H9 (cell line): ENCODE measurements at regions not wholly inside any gene's neighbourhood (a gene's known extent, or its start where the extent isn't known, plus 50 kb on each side); places are given as distances from the start of the nearest gene placed in this dataset.

Experiments
- DNase-seq: peaks from one replicate; pipeline ENCODE4 v3.0.0-alpha.2; 2017
- H2AFZ ChIP-seq: one replicate; pipeline ENCODE4 v1.6.1; 2013; ENCODE audit warnings: mild to moderate bottlenecking, low read length, control low read depth, moderate library complexity
- H2AK5ac ChIP-seq: 2 replicates; pipeline ENCODE4 v1.6.1; 2013; ENCODE audit warnings: low read length, control low read depth, mixed read lengths; ENCODE audit not compliant: insufficient read length
- H2BK120ac ChIP-seq: one replicate; pipeline ENCODE4 v1.6.1; 2013; ENCODE audit warnings: low read depth, mild to moderate bottlenecking, low read length, control low read depth, inconsistent platforms; ENCODE audit not compliant: poor library complexity, severe bottlenecking
- H2BK12ac ChIP-seq: 2 replicates; pipeline ENCODE4 v1.6.1; 2013; ENCODE audit warnings: low read length, control low read depth, mixed read lengths, low read depth; ENCODE audit not compliant: insufficient read length
- H2BK15ac ChIP-seq: 2 replicates; pipeline ENCODE4 v1.6.1; 2013; ENCODE audit warnings: low read depth, low read length, control low read depth
- H2BK20ac ChIP-seq: one replicate; pipeline ENCODE4 v1.6.1; 2013; ENCODE audit warnings: low read depth, mild to moderate bottlenecking, low read length, control low read depth, inconsistent platforms; ENCODE audit not compliant: poor library complexity, severe bottlenecking
- H2BK5ac ChIP-seq: 2 replicates; pipeline ENCODE4 v1.6.1; 2013; ENCODE audit warnings: low read length, control low read depth, mixed read lengths; ENCODE audit not compliant: insufficient read length
- H3K14ac ChIP-seq: 2 replicates; pipeline ENCODE4 v1.6.1; 2013; ENCODE audit warnings: low read length, control low read depth; ENCODE audit not compliant: insufficient read depth
- H3K18ac ChIP-seq: 2 replicates; pipeline ENCODE4 v1.6.1; 2013; ENCODE audit warnings: low read depth, mild to moderate bottlenecking, mixed read lengths, low read length, control low read depth; ENCODE audit not compliant: insufficient read length
- H3K23ac ChIP-seq: 2 replicates; pipeline ENCODE4 v1.6.1; 2013; ENCODE audit warnings: low read length, control low read depth, mixed read lengths, low read depth; ENCODE audit not compliant: insufficient read length
- H3K23me2 ChIP-seq: 2 replicates; pipeline ENCODE4 v1.6.1; 2013; ENCODE audit warnings: low read depth, mild to moderate bottlenecking, mixed read lengths, low read length, control low read depth; ENCODE audit not compliant: insufficient read length, poor library complexity, severe bottlenecking
- H3K27ac ChIP-seq: 2 replicates; pipeline ENCODE4 v1.5.1; 2013; ENCODE audit warnings: low read length, control low read depth, mixed read lengths, low read depth; ENCODE audit not compliant: insufficient read length
- H3K27me3 ChIP-seq: 2 replicates; pipeline ENCODE4 v1.6.1; 2013; ENCODE audit warnings: low read length, control low read depth, inconsistent platforms; ENCODE audit not compliant: insufficient read depth
- H3K4ac ChIP-seq: 2 replicates; pipeline ENCODE4 v1.6.1; 2013; ENCODE audit warnings: low read depth, mild to moderate bottlenecking, control low read depth, inconsistent platforms, low read length, moderate library complexity
- H3K4me1 ChIP-seq: 2 replicates; pipeline ENCODE4 v1.6.1; 2013; ENCODE audit warnings: low read length, control low read depth, inconsistent platforms; ENCODE audit not compliant: insufficient read depth
- H3K4me2 ChIP-seq: 2 replicates; pipeline ENCODE4 v1.6.1; 2013; ENCODE audit warnings: low read length, control low read depth, mixed read lengths; ENCODE audit not compliant: insufficient read length, insufficient read depth
- H3K56ac ChIP-seq: 2 replicates; pipeline ENCODE4 v1.6.1; 2013; ENCODE audit warnings: low read depth, mild to moderate bottlenecking, mixed read lengths, low read length, control low read depth; ENCODE audit not compliant: insufficient read length
- H3K79me1 ChIP-seq: 2 replicates; pipeline ENCODE4 v1.6.1; 2013; ENCODE audit warnings: low read depth, mild to moderate bottlenecking, moderate library complexity, low read length, control low read depth, inconsistent platforms; ENCODE audit not compliant: insufficient read depth, poor library complexity, severe bottlenecking
- H3K79me2 ChIP-seq: 2 replicates; pipeline ENCODE4 v1.6.1; 2013; ENCODE audit warnings: low read length, control low read depth, inconsistent platforms; ENCODE audit not compliant: insufficient read depth
- H3K9ac ChIP-seq: 2 replicates; pipeline ENCODE4 v1.6.1; 2013; ENCODE audit warnings: low read length, control low read depth, mixed read lengths; ENCODE audit not compliant: insufficient read length; ENCODE audit errors: extremely low read depth
- H3K9me3 ChIP-seq: one replicate; pipeline ENCODE4 v1.6.1; 2013; ENCODE audit warnings: low read depth, low read length, inconsistent platforms; ENCODE audit not compliant: control insufficient read depth
- H3T11ph ChIP-seq: one replicate; pipeline ENCODE4 v1.6.1; 2013; ENCODE audit warnings: mild to moderate bottlenecking, low read length, control low read depth, inconsistent platforms
- H4K20me1 ChIP-seq: one replicate; pipeline ENCODE4 v1.6.1; 2013; ENCODE audit not compliant: control insufficient read depth, insufficient read length, insufficient read depth
- H4K5ac ChIP-seq: 2 replicates; pipeline ENCODE4 v1.6.1; 2013; ENCODE audit warnings: low read depth, mild to moderate bottlenecking, mixed read lengths, low read length, control low read depth; ENCODE audit not compliant: insufficient read length
- H4K8ac ChIP-seq: replicated peaks from 2 replicates; pipeline ENCODE4 v1.6.1; 2013; ENCODE audit warnings: low read length, control low read depth, mixed read lengths, low read depth; ENCODE audit not compliant: insufficient read length
- H4K91ac ChIP-seq: 2 replicates; pipeline ENCODE4 v1.6.1; 2013; ENCODE audit warnings: low read depth, mild to moderate bottlenecking, moderate library complexity, mixed read lengths, low read length, control low read depth; ENCODE audit not compliant: insufficient read length
- H3K27ac Mint-ChIP-seq, 3 experiments: 2 replicates in 2 of 3; 3 replicates in 1 of 3; pipeline ENCODE4 v1.8.0; 2020 to 2021; ENCODE audit warnings: mixed read lengths in 3 of 3, mild to moderate bottlenecking in 1 of 3, moderate library complexity in 1 of 3
- H3K27me3 Mint-ChIP-seq: 2 replicates; pipeline ENCODE4 v1.8.0; 2021; ENCODE audit warnings: low read depth, mild to moderate bottlenecking, moderate library complexity, mixed read lengths
- H3K36me3 Mint-ChIP-seq, 3 experiments: 2 replicates in 2 of 3; 3 replicates in 1 of 3; pipeline ENCODE4 v1.8.0; 2020 to 2021; ENCODE audit warnings: low read depth in 3 of 3, mixed read lengths in 3 of 3; ENCODE audit not compliant: insufficient read depth in 1 of 3
- H3K4me1 Mint-ChIP-seq, 2 experiments: 2 replicates each; pipeline ENCODE4 v1.8.0; 2020; ENCODE audit warnings: mixed read lengths in 2 of 2
- H3K4me3 Mint-ChIP-seq, 2 experiments: 2 replicates in 1 of 2; 3 replicates in 1 of 2; pipeline ENCODE4 v1.8.0; 2020 to 2021; ENCODE audit warnings: mild to moderate bottlenecking in 2 of 2, mixed read lengths in 2 of 2, moderate library complexity in 1 of 2
- H3K9me3 Mint-ChIP-seq, 2 experiments: 2 replicates in 1 of 2; 3 replicates in 1 of 2; pipeline ENCODE4 v1.8.0; 2020; ENCODE audit warnings: mild to moderate bottlenecking in 2 of 2, mixed read lengths in 2 of 2, moderate library complexity in 1 of 2
- WGBS: extraction: QIAGEN DNeasy Blood & Tissue Kit; methylation state at CpG from one replicate; pipeline ENCODE4 v1.1.7; 2013; ENCODE audit warnings: missing lambda C conversion rate, low lambda C conversion rate, mixed read lengths; ENCODE audit not compliant: insufficient read length; ENCODE audit errors: extremely low coverage; 5-methylcytosine and 5-hydroxymethylcytosine counted together
- TF ChIP-seq, protein P1 (sequence below): fragments of 200-600 bp; sonication (generic); conservative IDR thresholded peaks from 3 replicates; pipeline ENCODE4 v1.8.0; 2021; ENCODE audit warnings: antibody characterized with exemption, mild to moderate bottlenecking

GRCh38 chr7:130884437-130885417 is 150.7 kb upstream of the KLF14 start:
- Histone ChIP-seq H4K20me1 (peaks cover 2% of the 10 kb centered on the region), H2BK12ac (no peak overlapping the region), H3K14ac (no peak overlapping the region), H3K27me3 (no peaks in the 10 kb centered on the region), H2BK120ac (no peak overlapping the region), H3K79me2 (no peaks in the 10 kb centered on the region), H3K4me2 (no peak overlapping the region), H4K91ac (no peak overlapping the region), H2BK15ac (no peak overlapping the region), H4K5ac (no peak overlapping the region), H2BK20ac (no peak overlapping the region), H3T11ph (no peak overlapping the region), H4K8ac (no peak overlapping the region), H3K79me1 (no peaks in the 10 kb centered on the region), H3K23ac (no peak overlapping the region), H3K27ac (no peak overlapping the region), H2BK5ac (no peak overlapping the region), H3K56ac (no peak overlapping the region), H2AFZ (no peak overlapping the region), H3K4ac (no peak overlapping the region), H3K9me3 (no peaks in the 10 kb centered on the region), H3K23me2 (no peaks in the 10 kb centered on the region), H2AK5ac (no peak overlapping the region), H3K9ac (no peak overlapping the region), H3K4me1 (no peaks in the 10 kb centered on the region), H3K18ac (no peak overlapping the region)
- peak overlapping the region; percentile 70 to 91 (median 83); a peak in 5 of 7 replicates for H3K27ac Mint-ChIP-seq
- H3K4me1 Mint-ChIP-seq = peaks cover 20 to 21% of the 10 kb centered on the region in 2 experiments
- H3K27me3 Mint-ChIP-seq = no peaks in the 10 kb centered on the region
- no peaks in the 10 kb centered on the region; a peak in 1 of 7 replicates for H3K36me3 Mint-ChIP-seq
- H3K4me3 Mint-ChIP-seq = no peak overlapping the region
- H3K9me3 Mint-ChIP-seq = no peaks in the 10 kb centered on the region
- TF ChIP-seq, protein P1, sequence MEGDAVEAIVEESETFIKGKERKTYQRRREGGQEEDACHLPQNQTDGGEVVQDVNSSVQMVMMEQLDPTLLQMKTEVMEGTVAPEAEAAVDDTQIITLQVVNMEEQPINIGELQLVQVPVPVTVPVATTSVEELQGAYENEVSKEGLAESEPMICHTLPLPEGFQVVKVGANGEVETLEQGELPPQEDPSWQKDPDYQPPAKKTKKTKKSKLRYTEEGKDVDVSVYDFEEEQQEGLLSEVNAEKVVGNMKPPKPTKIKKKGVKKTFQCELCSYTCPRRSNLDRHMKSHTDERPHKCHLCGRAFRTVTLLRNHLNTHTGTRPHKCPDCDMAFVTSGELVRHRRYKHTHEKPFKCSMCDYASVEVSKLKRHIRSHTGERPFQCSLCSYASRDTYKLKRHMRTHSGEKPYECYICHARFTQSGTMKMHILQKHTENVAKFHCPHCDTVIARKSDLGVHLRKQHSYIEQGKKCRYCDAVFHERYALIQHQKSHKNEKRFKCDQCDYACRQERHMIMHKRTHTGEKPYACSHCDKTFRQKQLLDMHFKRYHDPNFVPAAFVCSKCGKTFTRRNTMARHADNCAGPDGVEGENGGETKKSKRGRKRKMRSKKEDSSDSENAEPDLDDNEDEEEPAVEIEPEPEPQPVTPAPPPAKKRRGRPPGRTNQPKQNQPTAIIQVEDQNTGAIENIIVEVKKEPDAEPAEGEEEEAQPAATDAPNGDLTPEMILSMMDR = no peak
- no CpG with 5 or more reads among the region's 21 CpGs for WGBS
- DNase-seq = no peak
